Medulla oblongata (tissue), 1 donor: ENCODE measurements at regions not wholly inside any gene's neighbourhood (a gene's known extent, or its start where the extent isn't known, plus 50 kb on each side); places are given as distances from the start of the nearest gene placed in this dataset.
"Not testable (repeated sequence)": the region's sequence is repeated elsewhere in the genome, so short reads cannot be mapped to it uniquely, and the experiment has no call there.

ENCODE experiments used
- DNase-seq: peaks from one replicate; pipeline ENCODE4 v3.0.0-alpha.2; 2015; ENCODE audit errors: extremely low spot score

DNA sequence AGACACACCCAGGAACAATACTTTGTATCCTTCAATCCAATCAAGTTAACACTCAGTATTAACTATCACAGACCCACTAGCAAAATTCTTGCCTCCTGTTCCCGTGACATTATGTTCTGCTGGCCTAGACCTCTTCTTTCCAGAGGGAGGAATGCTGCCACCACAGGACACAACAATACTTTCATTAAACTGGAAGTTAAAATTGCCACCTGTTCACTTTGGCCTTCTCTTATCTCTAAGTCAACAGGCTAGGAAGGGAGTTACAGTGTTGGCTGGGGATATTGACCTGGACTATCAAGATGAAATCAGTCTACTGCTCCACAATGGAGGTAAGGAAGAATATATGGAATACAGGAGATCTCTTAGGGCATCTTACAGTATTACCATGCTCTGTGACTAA lies 1000.4 kb upstream of the GBE1 start:
- DNase-seq = no peak

DNA sequence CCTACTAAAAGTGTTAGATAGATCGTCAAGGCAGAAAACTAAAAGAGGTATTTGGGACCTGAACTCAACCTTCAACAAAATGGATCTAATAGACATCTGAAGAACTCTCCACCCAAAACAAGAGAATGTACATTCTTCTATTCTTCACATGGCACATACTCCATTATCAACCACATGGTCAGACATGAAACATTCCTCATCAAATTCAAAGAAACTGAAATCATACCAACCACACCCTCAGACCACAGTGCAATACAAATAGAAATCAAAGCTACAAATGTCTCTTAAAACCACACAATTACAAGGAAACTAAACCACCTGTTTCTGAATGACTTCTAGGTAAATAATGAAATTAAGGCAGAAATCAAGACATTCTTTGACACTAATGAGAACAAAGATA lies 984.1 kb upstream of the GBE1 start:
- no peak for DNase-seq

DNA sequence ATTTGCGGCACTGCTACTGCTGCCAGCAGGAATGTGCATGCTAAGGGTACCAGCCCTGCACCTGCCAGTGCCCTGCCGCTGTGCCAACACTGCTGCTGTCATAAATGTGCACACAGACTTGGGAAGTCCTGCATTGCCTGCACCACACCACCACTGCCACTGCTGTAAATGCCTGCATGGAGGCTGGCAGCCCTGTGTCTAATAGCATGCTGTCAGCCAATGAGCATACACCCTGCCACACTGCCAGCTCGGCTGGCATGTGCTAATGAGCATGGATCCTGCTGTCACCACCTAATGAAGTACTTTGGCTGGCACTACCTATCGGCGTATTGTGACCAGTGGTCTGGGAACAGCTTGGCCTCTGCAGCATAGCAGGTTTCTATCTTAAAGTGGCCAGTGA lies 981.8 kb upstream of the GBE1 start:
- DNase-seq = no peak

DNA sequence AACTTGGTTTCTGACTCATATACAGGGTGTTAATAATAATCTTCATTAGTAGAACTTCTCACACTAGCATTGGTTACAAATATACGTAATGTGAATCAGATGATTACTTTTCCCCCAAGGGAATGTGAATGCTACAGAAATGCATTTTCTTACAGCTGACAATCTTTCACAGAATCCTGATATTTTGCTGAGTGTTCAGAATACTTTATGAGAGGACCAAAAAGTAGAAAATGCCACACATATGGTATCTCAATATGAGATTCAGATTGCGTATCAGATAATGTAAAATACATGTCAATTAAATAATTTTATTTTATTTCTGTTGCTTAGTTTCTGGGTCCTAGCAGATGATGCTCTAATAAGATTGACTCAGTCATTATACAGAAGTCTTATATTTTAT lies 979.9 kb upstream of the GBE1 start:
- DNase-seq = no peak

DNA sequence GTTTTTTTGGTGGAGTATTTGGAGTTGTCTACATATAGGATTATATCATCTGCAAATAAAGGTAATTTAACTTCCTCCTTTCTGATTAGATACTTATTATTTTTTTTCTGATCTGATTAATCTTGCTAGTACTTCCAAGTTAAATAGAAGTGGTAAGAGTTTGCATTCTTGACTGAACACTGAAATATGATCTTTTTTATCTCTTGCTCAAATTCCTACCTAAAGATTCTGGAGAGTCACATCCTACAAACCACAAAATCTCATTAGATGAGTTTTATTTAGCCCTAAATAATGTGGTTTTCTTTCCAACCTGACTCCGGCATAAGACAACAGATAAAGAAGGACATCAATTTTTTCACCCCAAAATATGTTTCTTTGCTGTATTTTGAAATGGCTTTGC lies 977.9 kb upstream of the GBE1 start:
- no peak for DNase-seq

DNA sequence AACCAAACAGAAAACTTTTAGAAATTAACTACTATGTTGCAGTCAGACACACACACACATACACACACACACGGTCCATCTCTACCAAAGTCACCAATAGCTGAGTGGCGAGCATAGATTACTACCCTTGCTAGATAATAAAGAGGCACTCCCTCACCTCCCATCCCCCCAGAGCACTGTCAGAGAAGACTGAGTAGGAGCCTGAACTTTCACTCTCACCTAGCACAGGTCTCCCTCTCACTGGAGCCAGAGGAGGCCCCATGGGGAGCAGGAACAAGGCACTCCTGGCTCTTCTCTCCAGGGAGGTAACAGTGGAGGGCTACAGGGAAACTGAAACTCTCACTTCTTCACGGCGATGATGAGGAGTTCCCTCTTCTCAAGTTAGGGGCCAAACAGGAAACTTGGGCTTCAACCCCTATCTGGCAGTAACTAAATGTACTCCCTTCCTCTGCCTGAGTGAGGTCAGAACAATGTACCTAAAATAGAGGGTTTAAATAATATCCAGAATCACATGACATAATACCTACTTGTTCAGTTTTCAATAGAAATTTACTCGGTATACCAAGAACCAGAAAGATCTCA lies 975.3 kb upstream of the GBE1 start:
- DNase-seq = peak; percentile 13

DNA sequence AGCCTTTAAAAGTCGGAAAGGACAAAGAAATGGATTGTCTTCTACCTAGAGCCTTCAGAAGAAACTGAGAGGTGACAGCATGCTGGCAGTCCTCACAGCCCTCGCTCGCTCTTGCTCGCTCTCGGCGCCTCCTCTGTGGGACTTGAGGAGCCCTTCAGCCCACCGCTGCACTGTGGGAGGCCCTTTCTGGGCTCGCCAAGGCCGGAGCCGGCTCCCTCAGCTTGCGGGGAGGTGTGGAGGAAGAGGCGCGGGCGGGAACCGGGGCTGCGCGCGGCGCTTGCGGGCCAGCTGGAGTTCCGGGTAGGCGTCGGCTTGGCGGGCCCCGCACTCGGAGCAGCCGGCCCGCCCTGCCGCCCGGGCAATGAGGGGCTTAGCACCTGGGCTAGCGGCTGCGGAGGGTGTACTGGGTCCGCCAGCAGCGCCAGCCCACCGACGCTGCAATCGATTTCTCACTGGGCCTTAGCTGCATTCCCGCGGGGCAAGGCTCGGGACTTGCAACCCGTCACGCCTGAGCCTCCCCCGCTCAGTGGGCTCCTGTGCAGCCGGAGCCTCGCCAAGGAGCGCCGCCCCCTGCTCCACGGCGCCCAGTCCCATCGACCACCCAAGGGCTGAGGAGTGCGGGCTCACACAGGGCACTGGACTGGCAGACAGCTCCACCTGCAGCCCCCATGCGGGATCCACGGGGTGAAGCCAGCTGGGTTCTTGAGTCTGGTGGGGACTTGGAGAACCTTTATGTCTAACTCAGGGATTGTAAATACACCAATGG lies 953.8 kb upstream of the GBE1 start:
- no peak for DNase-seq

DNA sequence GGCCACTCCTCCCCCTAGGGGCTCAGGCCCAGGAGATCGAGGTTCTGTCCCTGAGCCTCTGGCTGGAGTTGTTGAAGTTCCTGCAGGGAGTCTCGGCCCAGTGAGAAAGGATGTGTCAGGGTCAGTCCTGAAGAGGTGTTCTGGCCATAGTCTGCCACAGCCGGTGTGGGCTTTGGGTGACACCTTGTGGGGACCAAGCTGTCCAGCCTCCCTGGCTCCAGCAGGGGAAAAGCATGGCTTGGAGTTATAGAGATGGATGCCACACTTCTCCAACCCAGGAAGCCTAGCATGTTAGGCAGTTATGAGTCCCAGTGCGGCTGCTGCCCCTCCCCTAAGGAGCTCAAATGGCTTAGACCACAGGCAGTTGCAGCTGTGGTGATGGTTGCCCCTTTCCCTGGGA lies 945.6 kb upstream of the GBE1 start:
- no peak for DNase-seq

DNA sequence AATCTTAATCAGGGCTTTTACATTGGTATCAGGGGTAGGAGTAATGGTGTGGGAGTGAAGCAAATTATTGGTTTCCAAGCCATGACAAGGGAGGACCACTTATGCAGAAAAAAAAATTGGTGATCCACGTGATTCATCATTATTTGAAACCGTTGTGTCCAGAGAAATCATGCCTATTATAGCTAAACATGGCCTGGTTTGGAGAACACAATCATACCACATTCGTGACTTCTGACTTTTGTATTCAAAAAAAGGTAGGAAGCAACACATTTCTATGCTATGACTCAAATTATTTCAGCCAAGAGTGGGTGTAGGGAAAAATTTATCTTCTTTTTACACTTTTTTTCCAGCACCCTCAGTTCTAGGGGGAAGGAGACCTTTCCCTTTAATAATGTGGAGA lies 924.3 kb upstream of the GBE1 start:
- no peak for DNase-seq

DNA sequence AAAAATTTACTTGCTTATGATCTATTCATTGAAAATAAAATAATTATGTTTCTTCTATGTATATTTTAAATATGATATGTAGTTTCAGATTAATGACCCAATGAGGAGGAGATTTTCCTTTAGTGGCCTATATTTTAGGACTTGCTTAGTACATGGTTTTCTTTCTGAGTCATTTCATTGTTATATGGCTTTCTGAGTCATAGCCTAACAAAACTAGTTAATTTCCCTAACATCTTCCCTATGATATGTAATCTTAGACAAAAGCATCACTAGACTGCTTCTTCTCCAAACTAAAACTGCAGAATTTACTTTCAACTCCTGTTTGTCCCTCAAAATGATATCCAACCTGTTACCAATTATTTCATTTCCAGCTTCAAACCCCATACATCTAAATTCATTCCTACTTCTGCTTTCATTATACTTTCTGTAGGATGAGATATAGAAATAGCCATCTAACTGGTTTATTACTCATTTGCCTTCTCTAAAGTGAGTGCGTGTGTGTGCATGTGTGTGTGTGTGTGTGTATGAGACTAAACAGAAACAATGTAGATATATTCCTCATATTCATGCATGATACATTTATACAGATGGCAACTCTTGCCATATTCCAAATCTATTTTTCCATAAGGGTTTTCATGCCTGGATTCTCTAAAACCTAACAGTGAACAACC lies 915.0 kb upstream of the GBE1 start:
- no peak for DNase-seq

DNA sequence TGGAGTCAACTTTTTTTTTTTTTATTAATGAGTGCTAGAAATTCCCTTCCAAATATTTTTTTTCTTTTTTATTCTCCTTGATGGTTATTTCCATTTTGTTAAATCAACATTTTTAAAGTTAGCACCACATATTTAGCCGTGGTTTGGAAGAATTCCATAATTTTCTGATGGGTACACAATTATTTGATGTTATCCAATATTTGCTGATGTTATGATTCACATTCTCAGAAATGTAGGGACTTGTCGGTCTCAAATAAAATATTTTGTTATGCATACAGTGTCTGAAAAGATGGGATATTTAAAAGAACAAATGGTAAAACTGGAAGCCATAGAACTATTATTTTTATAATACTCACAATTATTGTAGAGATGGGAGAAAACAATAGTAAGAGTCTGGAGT lies 911.5 kb upstream of the GBE1 start:
- no peak for DNase-seq

DNA sequence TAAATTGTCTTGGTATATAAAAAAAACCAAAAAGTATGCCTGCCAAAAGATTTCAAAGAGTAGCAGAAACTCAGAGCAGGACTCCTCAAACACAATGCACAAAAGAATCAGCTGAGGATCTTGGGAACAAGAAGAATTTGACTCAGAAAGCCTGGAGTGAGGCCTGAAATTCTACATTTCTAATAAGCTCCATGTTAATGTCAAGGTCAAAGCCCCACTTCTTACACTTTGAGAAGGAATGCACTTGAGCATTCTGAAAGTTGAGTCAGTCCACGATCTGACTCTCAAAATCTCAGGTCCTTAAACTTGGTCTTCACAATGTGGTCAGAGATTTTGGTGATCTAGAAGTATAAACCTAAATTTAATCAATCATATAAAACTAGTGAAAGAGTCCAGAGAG lies 910.0 kb upstream of the GBE1 start:
- no peak for DNase-seq

DNA sequence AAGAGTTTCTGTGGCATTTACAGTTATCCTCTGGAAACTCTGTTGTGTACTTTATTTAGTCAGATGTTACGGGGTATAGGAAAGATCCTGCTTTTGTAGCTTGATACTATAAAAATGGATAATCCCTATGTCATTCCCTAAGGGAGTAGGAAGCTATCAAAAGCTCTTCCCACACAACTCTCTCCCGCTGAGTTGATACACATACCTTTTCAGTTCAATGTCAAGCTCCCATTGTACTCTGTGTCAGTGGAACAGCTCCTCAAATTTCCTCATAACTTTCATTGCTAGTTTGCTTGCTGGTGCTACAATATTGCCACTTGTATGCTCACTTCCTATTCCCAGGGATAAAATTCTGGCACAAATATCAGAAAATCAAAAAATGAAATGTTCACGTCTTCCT lies 893.3 kb upstream of the GBE1 start:
- DNase-seq = no peak

DNA sequence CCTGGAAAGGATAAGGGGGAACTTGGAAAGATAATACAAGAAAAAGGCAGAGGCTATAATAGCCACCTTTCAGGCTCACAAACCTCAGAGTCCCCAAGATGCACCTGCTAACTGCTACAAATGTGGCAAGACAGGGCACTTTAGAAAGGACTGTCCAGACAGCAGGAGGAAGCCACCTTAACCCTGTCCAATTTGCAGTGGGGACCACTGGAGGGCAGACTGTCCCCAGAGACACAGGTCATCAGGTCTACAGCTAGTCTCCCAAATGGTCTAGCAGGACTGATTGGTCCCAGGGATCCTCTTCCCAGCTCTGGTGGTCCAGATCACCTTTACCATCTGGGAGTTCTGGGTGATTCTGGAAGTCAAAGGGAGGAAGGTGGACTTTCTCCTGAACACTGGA lies 882.5 kb upstream of the GBE1 start:
- DNase-seq = peak; percentile 6

DNA sequence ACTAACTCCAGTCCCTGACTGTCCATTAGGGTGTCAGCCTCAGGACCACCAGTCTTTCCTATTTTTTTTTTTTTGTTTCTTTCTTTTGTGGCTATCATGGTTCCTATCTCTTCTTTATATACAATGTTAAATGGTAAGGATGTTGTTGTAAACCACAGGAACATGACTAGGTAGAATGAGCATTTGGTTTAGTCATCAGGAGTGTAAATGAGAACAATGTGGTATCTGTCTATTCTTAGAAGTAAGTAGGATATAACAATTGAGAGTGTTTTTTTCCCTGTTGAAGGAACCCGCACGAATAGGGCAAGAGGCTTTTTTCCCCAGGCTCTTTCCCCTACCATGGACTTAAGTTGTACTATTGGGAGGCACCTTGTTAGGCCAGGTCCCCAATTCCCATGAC lies 880.3 kb upstream of the GBE1 start:
- DNase-seq = no peak

DNA sequence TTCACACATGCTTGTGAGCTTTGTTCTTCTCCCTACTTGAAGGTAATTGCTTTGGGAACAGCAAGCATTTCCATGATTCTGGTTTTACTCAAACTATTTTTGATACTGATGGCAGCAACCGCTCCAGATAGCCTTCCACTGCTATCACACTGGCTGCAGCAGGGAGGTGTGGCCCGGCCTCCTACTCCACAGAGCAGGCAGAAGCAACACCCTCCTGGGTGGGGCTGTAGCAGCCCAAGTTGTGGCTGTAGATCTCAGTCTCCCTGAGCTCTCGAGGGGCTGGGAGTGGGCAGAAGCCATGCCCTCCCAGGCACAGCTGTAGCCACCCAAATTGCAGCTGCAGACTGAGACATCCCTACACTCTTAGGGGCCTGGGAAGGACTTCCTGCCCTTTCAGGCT lies 878.8 kb upstream of the GBE1 start:
- no peak for DNase-seq

DNA sequence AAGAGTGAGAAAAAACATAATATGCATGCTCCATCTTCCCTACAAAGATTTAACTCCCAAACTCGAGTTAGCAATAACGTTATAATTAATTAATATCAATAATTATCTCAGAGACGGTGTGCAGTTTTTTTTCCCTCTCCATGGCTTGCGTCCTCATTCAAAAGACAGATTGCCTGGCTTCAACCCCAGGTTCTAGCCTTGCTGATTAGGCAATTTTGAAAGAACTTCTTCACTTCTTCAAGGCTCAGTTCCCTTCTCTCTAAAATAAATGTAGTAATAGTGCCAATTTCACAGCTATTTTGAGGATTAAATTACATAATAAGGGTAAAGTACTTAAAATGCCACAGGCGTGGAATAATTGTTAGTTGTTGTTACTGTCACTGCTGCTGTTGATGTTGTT lies 876.1 kb upstream of the GBE1 start:
- no peak for DNase-seq

DNA sequence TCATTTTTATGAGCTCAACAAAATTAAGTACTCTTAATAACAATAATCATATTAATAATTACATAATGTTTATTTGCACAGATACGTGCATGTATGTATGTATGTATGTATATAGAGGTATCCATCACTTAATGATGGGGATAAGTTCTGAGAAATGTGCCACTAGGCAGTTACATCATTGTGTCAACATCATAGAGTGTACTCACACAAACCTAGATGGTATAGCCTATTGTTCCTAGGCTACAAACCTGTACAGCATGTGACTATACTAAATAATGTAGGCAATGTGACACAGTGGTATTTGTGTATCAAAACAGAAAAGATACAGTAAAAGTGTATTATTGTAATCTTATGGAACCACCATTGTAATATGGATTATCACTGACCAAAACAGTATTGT lies 874.7 kb upstream of the GBE1 start:
- DNase-seq = no peak

DNA sequence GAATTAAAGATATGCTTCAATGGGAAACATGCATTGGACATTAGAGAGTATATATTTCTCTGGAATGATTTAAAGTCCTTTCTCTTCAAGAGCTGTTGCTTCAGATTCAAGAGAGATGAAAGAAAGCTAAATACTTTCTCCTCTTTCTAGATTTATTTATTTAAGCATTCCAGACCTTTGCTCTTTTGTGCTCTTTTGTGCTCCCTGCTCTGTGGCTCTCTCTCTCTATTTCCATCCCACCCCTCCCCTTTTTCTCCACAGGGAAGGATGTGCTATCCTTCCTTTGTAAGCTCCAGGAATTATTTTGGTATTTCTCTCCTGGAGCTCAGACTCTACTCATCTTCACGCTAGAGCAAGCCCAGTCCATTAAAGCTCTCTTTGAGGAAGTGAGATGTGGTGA lies 871.9 kb upstream of the GBE1 start:
- DNase-seq = no peak

DNA sequence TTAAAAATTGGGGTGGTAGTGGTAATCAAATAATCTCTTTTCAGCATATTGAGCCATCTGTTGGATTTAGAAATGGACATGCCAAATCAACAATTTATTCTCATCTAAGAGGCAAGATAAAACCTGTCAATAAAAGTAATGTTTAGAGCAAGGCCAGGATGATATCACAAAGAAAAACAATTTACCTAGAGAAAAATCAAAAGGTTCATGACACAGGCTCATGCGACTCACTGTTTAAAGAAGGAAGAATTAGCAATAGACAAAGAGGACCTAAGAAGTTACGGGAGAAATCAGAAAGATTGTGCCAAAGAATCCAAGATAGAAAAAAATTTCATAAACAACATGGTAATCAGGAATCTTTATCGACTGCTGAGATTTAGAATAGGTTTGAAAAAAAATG lies 868.5 kb upstream of the GBE1 start:
- no peak for DNase-seq

DNA sequence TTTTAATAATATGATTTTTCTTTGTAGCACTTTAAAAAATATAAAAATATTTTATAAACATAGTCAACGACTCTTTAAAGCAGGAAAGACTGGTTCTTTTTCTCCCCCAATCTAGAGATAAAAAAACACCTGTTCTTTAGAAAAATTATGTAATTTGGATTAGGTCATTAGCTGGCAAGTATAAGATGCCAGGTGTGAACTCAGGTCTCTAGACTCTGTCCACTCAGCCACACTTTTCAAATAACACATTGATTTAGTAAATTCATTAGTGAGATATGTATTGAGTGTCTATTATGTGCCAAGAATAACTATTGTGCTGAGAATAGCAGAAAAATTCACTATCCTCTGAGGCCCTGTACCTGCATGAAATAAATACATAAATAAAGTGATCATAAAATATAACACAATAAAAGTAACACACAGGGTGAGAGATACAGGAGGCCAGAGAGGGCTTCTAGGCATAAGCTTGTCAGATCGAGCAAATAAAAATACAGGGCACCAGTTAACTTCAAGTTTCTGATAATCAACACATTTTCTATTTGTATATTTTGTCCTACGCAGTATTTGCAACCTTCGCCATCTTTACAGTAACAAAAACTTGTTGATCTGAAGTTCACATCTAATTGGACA lies 867.1 kb upstream of the GBE1 start:
- no peak for DNase-seq

DNA sequence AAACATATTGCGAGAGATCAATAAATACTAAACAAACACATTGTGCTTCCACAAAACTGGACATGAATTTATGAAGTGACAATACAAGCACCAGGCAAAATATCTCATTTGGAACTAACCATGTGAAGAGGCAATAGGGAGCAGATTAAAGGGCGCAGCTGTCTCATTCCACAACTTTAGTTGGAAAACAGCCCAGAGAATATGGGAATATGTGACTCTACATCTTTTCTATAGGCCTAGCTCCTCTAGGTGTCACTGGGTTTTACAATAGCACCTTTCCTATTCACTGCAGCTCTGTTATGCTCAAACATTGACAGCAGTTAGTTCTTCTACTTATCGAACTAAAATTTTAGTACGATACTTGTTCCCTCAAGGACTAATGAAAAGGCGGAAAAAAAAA lies 866.3 kb upstream of the GBE1 start:
- DNase-seq = no peak

DNA sequence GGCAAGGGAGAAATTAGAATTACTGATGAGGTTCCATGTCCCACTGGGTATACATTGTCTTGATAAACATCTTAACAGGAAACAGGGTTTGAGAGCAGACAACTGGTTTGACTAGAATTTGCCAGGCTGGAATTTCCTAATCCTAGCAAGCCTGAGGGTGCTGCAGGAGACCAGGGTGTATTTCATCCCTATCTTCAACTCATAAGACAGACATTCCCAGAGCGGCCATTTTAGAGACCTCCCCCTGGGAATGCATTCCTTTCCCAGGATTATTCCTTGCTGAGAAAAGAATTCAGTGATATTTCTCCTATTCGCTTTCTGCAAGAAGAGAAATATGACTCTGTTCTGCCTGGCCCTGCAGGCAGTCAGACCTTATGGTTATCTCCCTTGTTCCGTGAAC lies 859.3 kb upstream of the GBE1 start:
- not testable (repeated sequence) for DNase-seq
